Panc1 (cell line): ENCODE measurements at regions not wholly inside any gene's neighbourhood (a gene's known extent, or its start where the extent isn't known, plus 50 kb on each side); places are given as distances from the start of the nearest gene placed in this dataset.

Experiments used
- CTCF ChIP-seq: fragments of 450-650 bp; IDR thresholded peaks from 2 replicates; pipeline ENCODE4 v1.5.1; 2017; ENCODE audit warnings: mild to moderate bottlenecking
- POLR2AphosphoS5 ChIP-seq: IDR thresholded peaks from 2 replicates; pipeline ENCODE4 v1.6.1; 2012; ENCODE audit warnings: mild to moderate bottlenecking, low read depth, low read length, moderate library complexity
- SIN3A ChIP-seq: IDR thresholded peaks from 2 replicates; pipeline ENCODE4 v1.6.1; 2012; ENCODE audit warnings: low read depth, mild to moderate bottlenecking, low read length, moderate library complexity, borderline replicate concordance; ENCODE audit not compliant: insufficient read depth
- TCF7L2 ChIP-seq: IDR thresholded peaks from 2 replicates; pipeline ENCODE4 v1.6.1; 2011; ENCODE audit warnings: mild to moderate bottlenecking, low read depth, low read length, inconsistent platforms
- TF ChIP-seq, protein P1 (sequence below), 2 experiments: IDR thresholded peaks; 2 replicates each; pipeline ENCODE4 v1.6.1; 2011 to 2012; ENCODE audit warnings: low read depth in 2 of 2, control low read depth in 1 of 2, low read length in 1 of 2, mild to moderate bottlenecking in 1 of 2, moderate library complexity in 1 of 2; ENCODE audit not compliant: insufficient read depth in 1 of 2

- TF ChIP-seq CTCF (no peak), POLR2AphosphoS5 (no peak), TCF7L2 (no peak), SIN3A (no peak)
- TF ChIP-seq, protein P1, sequence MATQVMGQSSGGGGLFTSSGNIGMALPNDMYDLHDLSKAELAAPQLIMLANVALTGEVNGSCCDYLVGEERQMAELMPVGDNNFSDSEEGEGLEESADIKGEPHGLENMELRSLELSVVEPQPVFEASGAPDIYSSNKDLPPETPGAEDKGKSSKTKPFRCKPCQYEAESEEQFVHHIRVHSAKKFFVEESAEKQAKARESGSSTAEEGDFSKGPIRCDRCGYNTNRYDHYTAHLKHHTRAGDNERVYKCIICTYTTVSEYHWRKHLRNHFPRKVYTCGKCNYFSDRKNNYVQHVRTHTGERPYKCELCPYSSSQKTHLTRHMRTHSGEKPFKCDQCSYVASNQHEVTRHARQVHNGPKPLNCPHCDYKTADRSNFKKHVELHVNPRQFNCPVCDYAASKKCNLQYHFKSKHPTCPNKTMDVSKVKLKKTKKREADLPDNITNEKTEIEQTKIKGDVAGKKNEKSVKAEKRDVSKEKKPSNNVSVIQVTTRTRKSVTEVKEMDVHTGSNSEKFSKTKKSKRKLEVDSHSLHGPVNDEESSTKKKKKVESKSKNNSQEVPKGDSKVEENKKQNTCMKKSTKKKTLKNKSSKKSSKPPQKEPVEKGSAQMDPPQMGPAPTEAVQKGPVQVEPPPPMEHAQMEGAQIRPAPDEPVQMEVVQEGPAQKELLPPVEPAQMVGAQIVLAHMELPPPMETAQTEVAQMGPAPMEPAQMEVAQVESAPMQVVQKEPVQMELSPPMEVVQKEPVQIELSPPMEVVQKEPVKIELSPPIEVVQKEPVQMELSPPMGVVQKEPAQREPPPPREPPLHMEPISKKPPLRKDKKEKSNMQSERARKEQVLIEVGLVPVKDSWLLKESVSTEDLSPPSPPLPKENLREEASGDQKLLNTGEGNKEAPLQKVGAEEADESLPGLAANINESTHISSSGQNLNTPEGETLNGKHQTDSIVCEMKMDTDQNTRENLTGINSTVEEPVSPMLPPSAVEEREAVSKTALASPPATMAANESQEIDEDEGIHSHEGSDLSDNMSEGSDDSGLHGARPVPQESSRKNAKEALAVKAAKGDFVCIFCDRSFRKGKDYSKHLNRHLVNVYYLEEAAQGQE (IDR thresholded peaks at IDR 0.05; ENCODE audit: insufficient read depth in 1 of 2, low read depth in 2 of 2, low read length in 1 of 2), result no peak
Observed at GRCh38 chr12:89848732-89849131, 140.1 kb upstream of the ATP2B1 start.
